WERI-Rb-1 (cell line): ENCODE measurements at regions not wholly inside any gene's neighbourhood (a gene's known extent, or its start where the extent isn't known, plus 50 kb on each side); places are given as distances from the start of the nearest gene placed in this dataset.

ENCODE experiments used
- DNase-seq: peaks from one replicate; pipeline ENCODE4 v3.0.0-alpha.2; 2020
- H3K27ac ChIP-seq: fragments of 250-450 bp; sonication (Bioruptor Pico); 2 replicates; pipeline ENCODE4 v1.5.1; 2020; ENCODE audit warnings: mild to moderate bottlenecking, moderate library complexity
- H3K27me3 ChIP-seq: fragments of 250-450 bp; sonication (Bioruptor Pico); 2 replicates; pipeline ENCODE4 v1.5.1; 2021; ENCODE audit warnings: mild to moderate bottlenecking, low read depth, moderate library complexity; ENCODE audit not compliant: insufficient read depth, severe bottlenecking
- H3K36me3 ChIP-seq: fragments of 250-450 bp; sonication (Bioruptor Pico); 2 replicates; pipeline ENCODE4 v1.5.1; 2020; ENCODE audit warnings: mild to moderate bottlenecking, moderate library complexity
- H3K4me3 ChIP-seq: 2 replicates; pipeline ENCODE4 v1.5.1; 2011; ENCODE audit warnings: low read depth, mild to moderate bottlenecking, control low read depth, low read length
- H3K9me3 ChIP-seq: fragments of 250-450 bp; sonication (Bioruptor Pico); 2 replicates; pipeline ENCODE4 v1.5.1; 2021; ENCODE audit warnings: mild to moderate bottlenecking, moderate library complexity; ENCODE audit not compliant: severe bottlenecking
- CTCF ChIP-seq: IDR thresholded peaks from 2 replicates; pipeline ENCODE4 v1.5.1; 2011; ENCODE audit warnings: low read depth, mild to moderate bottlenecking, control low read depth, inconsistent platforms, low read length

GRCh38 chr1:187971851-187972250 lies 1143.1 kb downstream of the PLA2G4A start:
- Histone ChIP-seq H3K36me3 (no peaks in the 10 kb centered on the region), H3K27ac (no peak overlapping the region), H3K27me3 (no peaks in the 10 kb centered on the region), H3K9me3 (no peaks in the 10 kb centered on the region), H3K4me3 (no peak overlapping the region)
- no peak for TF ChIP-seq CTCF
- DNase-seq = no peak

GRCh38 chr1:187977298-187977697 lies 1148.5 kb downstream of the PLA2G4A start:
- no peaks in the 10 kb centered on the region for H3K9me3 ChIP-seq

GRCh38 chr1:187985145-187985896 lies 1156.6 kb downstream of the PLA2G4A start:
- H3K4me3 ChIP-seq = no peak overlapping the region
- no peak overlapping the region for H3K27ac ChIP-seq
- H3K9me3 ChIP-seq = no peaks in the 10 kb centered on the region
- no peak for DNase-seq
- no peak for TF ChIP-seq CTCF
- H3K27me3 ChIP-seq = no peaks in the 10 kb centered on the region
- H3K36me3 ChIP-seq = no peaks in the 10 kb centered on the region

More at GRCh38 chr1:187977298-187977697, 1148.5 kb downstream of the PLA2G4A start:
- Histone ChIP-seq H3K27me3 (no peaks in the 10 kb centered on the region), H3K4me3 (no peak overlapping the region), H3K36me3 (no peaks in the 10 kb centered on the region), H3K27ac (no peak overlapping the region)
- TF ChIP-seq CTCF = no peak
- no peak for DNase-seq

- H3K4me3 ChIP-seq = no peak overlapping the region
- H3K36me3 ChIP-seq = no peaks in the 10 kb centered on the region
- TF ChIP-seq CTCF = no peak
- no peak overlapping the region for H3K27ac ChIP-seq
- DNase-seq = no peak
- H3K27me3 ChIP-seq = no peaks in the 10 kb centered on the region
- H3K9me3 ChIP-seq = no peaks in the 10 kb centered on the region
Observed at GRCh38 chr1:187985897-187986654, 1157.3 kb downstream of the PLA2G4A start.

GRCh38 chr1:187987236-187987776 lies 1158.6 kb downstream of the PLA2G4A start:
- no peak overlapping the region for H3K4me3 ChIP-seq
- TF ChIP-seq CTCF = no peak
- DNase-seq = no peak

More at GRCh38 chr1:187987236-187987776, 1158.6 kb downstream of the PLA2G4A start:
- H3K27me3 ChIP-seq = no peaks in the 10 kb centered on the region
- H3K36me3 ChIP-seq = no peaks in the 10 kb centered on the region
- H3K27ac ChIP-seq = no peak overlapping the region
- H3K9me3 ChIP-seq = no peaks in the 10 kb centered on the region
